GM21447 (cell line): ENCODE measurements at regions not wholly inside any gene's neighbourhood (a gene's known extent, or its start where the extent isn't known, plus 50 kb on each side); places are given as distances from the start of the nearest gene placed in this dataset.
"Not testable (repeated sequence)": the region's sequence is repeated elsewhere in the genome, so short reads cannot be mapped to it uniquely, and the experiment has no call there.

Experiments
- ATAC-seq: cut with Tn5 transposase; IDR thresholded peaks from one replicate; pipeline ENCODE4 v1.9.1; 2021; ENCODE audit not compliant: unreplicated experiment

DNA sequence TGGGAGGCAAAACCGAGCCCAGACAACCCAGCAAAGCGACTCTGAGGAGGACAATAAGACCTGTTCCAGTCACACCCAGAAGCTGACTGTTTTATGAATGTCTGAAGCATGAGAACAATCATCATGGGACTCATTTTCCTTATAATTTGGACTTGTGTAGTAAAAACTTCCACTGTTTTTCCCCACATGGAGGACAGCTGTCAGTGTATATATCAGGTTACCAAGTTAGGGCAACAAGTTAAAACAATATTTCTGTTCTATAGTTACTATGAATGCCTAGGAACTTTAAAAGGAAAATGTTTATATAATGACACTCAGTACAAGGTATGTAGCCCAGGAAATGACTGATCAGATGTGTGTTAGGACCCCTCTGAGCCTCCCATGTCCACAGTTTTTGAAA lies 528.2 kb upstream of the TSPY4 start:
- ATAC-seq: no peak

DNA sequence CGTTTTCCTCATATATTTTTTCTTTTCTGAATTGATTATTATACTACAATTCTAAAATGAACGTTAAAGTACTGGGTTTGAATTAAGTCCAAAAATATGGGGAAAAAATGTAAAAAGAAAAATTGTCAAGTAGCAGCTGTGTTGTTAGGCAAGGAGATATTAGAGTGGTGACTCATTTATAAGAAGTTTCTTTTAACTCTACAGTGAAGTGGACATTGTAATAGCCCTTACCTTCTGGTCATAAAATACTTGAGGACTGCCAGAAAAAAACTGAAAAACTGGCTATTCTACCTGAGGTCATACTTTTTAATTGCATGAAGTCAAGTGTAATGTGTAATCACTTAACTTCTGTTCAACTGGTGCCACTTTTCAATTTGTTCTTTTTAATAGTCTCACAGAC lies 523.1 kb upstream of the TSPY4 start:
- no peak for ATAC-seq

DNA sequence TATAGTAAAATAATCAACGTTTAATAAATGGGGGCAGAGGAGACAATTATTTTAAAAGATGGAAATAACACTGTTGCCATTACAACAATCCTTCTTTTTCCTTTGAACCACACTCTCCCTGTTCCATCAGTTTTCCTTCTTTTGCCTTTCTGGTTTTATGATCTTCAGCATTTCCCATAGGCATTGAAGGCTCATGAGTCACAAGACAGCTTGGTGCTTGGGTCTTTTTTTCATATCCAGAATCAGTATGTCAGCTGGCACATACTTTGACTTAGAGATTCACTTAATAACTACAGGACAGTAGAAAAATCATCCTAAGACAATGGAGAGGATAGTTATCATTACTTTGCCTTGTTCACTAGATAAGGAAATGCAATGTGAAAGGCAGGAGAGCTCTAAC lies 521.6 kb upstream of the TSPY4 start:
- ATAC-seq: no peak

- ATAC-seq: no peak
These were observed 517.2 kb upstream of the TSPY4 start for GRCh38 chrY:8820032-8820431.

DNA sequence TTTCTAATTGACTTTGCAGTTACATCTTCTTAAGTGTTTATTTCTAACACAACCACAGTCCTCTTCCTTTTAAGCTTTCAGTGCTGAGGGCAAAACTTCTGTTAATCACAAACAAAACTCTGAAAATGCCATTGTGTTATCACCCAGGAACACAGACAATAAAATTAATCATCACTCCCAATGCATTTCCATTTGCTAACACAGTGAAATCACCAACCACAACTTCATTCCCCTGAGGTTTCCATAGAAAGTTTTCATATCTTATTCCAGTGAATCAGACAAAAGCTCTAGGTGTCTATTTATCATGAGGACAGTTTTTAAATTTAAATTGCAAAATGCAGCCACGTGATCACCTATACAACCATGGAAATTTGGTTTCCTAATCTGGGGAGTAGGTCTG lies 516.2 kb upstream of the TSPY4 start:
- no peak for ATAC-seq

DNA sequence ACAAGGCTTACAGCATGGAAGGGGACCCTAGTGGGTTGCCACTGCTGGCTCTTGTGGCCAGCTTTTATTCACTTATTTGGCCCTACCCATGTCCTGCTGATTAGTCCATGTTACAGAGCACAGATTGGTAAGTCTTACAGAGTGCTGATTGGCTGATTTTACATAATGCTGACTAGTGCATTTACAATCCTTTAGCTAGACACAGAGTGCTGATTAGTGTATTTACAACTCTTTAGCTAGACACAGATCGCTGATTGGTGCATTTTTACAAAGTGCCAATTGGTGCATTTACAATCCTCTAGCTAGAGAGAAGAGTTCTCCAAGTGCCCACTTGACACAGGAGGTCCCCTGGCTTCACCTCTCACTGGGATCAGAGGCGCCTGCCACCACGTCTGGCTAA lies 485.0 kb upstream of the TSPY4 start:
- no peak for ATAC-seq

- ATAC-seq: no peak
These were observed 448.9 kb upstream of the TSPY4 start for GRCh38 chrY:8888371-8888770.

GRCh38 chrY:8897876-8898275 lies 439.4 kb upstream of the TSPY4 start:
- ATAC-seq: no peak

DNA sequence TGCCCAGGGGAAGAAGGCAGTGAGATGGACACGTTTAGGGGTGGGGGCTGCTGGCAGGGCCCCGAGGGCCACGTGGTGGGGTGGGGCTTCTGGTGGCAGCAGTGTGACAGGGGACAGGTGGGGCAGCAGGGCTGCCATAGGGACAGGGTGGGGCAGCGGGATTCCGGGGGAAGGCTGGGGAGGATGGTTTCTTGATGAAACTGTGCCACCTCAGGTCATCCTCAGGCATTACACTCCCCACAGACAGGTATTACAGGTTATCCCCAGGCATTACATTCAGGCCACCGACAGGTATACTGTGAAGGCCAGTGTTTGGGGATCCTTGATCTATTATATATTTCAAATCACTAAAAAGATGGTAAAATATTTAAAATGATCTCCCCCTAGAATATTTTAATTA lies 432.1 kb upstream of the TSPY4 start:
- no peak for ATAC-seq

GRCh38 chrY:8922576-8922975 lies 414.7 kb upstream of the TSPY4 start:
- ATAC-seq: not testable (repeated sequence)
